Activated CD4-positive, alpha-beta T cell treated with anti-CD3 and anti-CD28 coated beads for 24 hours (primary cell): ENCODE measurements at regions not wholly inside any gene's neighbourhood (a gene's known extent, or its start where the extent isn't known, plus 50 kb on each side); places are given as distances from the start of the nearest gene placed in this dataset.

Source experiments
- DNase-seq, 2 donors: peaks; one replicate each; pipeline ENCODE4 v3.0.0-alpha.2; 2020; ENCODE audit warnings: low read depth in 2 of 2

GRCh38 chr5:158368686-158369085 lies 509.7 kb upstream of the CLINT1 start:
- no peak for DNase-seq

- DNase-seq: no peak
These were observed 505.4 kb upstream of the CLINT1 start for GRCh38 chr5:158364367-158364766.

- no peak for DNase-seq
These were observed 496.0 kb upstream of the CLINT1 start for GRCh38 chr5:158354958-158355357.

GRCh38 chr5:158351485-158352125 lies 492.7 kb upstream of the CLINT1 start:
- no peak for DNase-seq

- no peak for DNase-seq
These were observed 491.0 kb upstream of the CLINT1 start for GRCh38 chr5:158349987-158350386.

GRCh38 chr5:158344376-158344775 lies 485.4 kb upstream of the CLINT1 start:
- DNase-seq: no peak

GRCh38 chr5:158340608-158341007 lies 481.7 kb upstream of the CLINT1 start:
- no peak for DNase-seq

- no peak for DNase-seq
These were observed 467.3 kb upstream of the CLINT1 start for GRCh38 chr5:158326256-158326655.

GRCh38 chr5:158324236-158324635 lies 465.3 kb upstream of the CLINT1 start:
- no peak for DNase-seq

- no peak for DNase-seq
These were observed 463.7 kb upstream of the CLINT1 start for GRCh38 chr5:158322620-158323019.

GRCh38 chr5:158320934-158321333 lies 462.0 kb upstream of the CLINT1 start:
- DNase-seq: no peak

- DNase-seq: no peak
These were observed 461.3 kb upstream of the CLINT1 start for GRCh38 chr5:158320178-158320674.

GRCh38 chr5:158317507-158317906 lies 458.6 kb upstream of the CLINT1 start:
- no peak for DNase-seq

GRCh38 chr5:158313733-158314464 lies 455.0 kb upstream of the CLINT1 start:
- no peak for DNase-seq

GRCh38 chr5:158313027-158313732 lies 454.2 kb upstream of the CLINT1 start:
- no peak for DNase-seq

- DNase-seq: no peak
These were observed 450.3 kb upstream of the CLINT1 start for GRCh38 chr5:158309088-158309807.

- DNase-seq: no peak
These were observed 449.6 kb upstream of the CLINT1 start for GRCh38 chr5:158308429-158309025.

GRCh38 chr5:158305861-158306260 lies 446.9 kb upstream of the CLINT1 start:
- DNase-seq: no peak

GRCh38 chr5:158304607-158305006 lies 445.7 kb upstream of the CLINT1 start:
- DNase-seq: no peak

GRCh38 chr5:158303883-158304282 lies 444.9 kb upstream of the CLINT1 start:
- no peak for DNase-seq

- no peak for DNase-seq
These were observed 444.3 kb upstream of the CLINT1 start for GRCh38 chr5:158303275-158303674.

- no peak for DNase-seq
These were observed 443.1 kb upstream of the CLINT1 start for GRCh38 chr5:158302029-158302428.
